ENCODE measurements at regions not wholly inside any gene's neighbourhood (a gene's known extent, or its start where the extent isn't known, plus 50 kb on each side); places are given as distances from the start of the nearest gene placed in this dataset.

- no peak overlapping the region for H3K27ac Mint-ChIP-seq (ENCODE audit: unreplicated experiment)
- no peak for DNase-seq (ENCODE audit: low spot score)
- no peaks in the 10 kb centered on the region for H3K36me3 Mint-ChIP-seq (ENCODE audit: low read depth)
These were observed 436.4 kb downstream of the PLA2G4A start for GRCh38 chr1:187264995-187265602.

GRCh38 chr1:187266051-187266450, 437.3 kb downstream of the PLA2G4A start:
- Mint-ChIP-seq H3K27ac (ENCODE audit: unreplicated experiment) (no peak overlapping the region), H3K27me3 (ENCODE audit: low read depth) (peaks cover 14% of the 10 kb centered on the region), H3K4me1 (ENCODE audit: low read depth) (no peaks in the 10 kb centered on the region), H3K36me3 (ENCODE audit: low read depth) (no peaks in the 10 kb centered on the region), H3K9me3 (ENCODE audit: low read depth) (no peaks in the 10 kb centered on the region), H3K4me3 (ENCODE audit: unreplicated experiment) (no peak overlapping the region)
- TF ChIP-seq CTCF (IDR thresholded peaks at IDR 0.05): no peak
- no peak for DNase-seq (ENCODE audit: low spot score)

More at GRCh38 chr1:187264995-187265602, 436.4 kb downstream of the PLA2G4A start:
- no peaks in the 10 kb centered on the region for H3K4me1 Mint-ChIP-seq (ENCODE audit: low read depth)
- H3K9me3 Mint-ChIP-seq (ENCODE audit: low read depth): no peaks in the 10 kb centered on the region
- no peak overlapping the region for H3K4me3 Mint-ChIP-seq (ENCODE audit: unreplicated experiment)
- peaks cover 14% of the 10 kb centered on the region for H3K27me3 Mint-ChIP-seq (ENCODE audit: low read depth)
- peak; percentile 78 for TF ChIP-seq CTCF (IDR thresholded peaks at IDR 0.05)

GRCh38 chr1:187267827-187268226, 439.1 kb downstream of the PLA2G4A start:
- no peak for DNase-seq (ENCODE audit: low spot score)
- no peak overlapping the region for H3K4me3 Mint-ChIP-seq (ENCODE audit: unreplicated experiment)
- no peak overlapping the region for H3K27ac Mint-ChIP-seq (ENCODE audit: unreplicated experiment)
- no peak for TF ChIP-seq CTCF (IDR thresholded peaks at IDR 0.05)
- no peaks in the 10 kb centered on the region for H3K36me3 Mint-ChIP-seq (ENCODE audit: low read depth)
- peaks cover 15% of the 10 kb centered on the region for H3K27me3 Mint-ChIP-seq (ENCODE audit: low read depth)
- no peaks in the 10 kb centered on the region for H3K9me3 Mint-ChIP-seq (ENCODE audit: low read depth)
- no peaks in the 10 kb centered on the region for H3K4me1 Mint-ChIP-seq (ENCODE audit: low read depth)

- Mint-ChIP-seq H3K27me3 (ENCODE audit: low read depth) (peaks cover 19% of the 10 kb centered on the region), H3K9me3 (ENCODE audit: low read depth) (no peaks in the 10 kb centered on the region), H3K27ac (ENCODE audit: unreplicated experiment) (no peak overlapping the region), H3K4me3 (ENCODE audit: unreplicated experiment) (no peak overlapping the region), H3K4me1 (ENCODE audit: low read depth) (no peaks in the 10 kb centered on the region), H3K36me3 (ENCODE audit: low read depth) (no peaks in the 10 kb centered on the region)
- no peak for DNase-seq (ENCODE audit: low spot score)
- TF ChIP-seq CTCF (IDR thresholded peaks at IDR 0.05): no peak
These were observed 441.5 kb downstream of the PLA2G4A start for GRCh38 chr1:187270256-187270655.

- Mint-ChIP-seq H3K27ac (ENCODE audit: unreplicated experiment) (no peak overlapping the region), H3K27me3 (ENCODE audit: low read depth) (peaks cover 6% of the 10 kb centered on the region), H3K4me1 (ENCODE audit: low read depth) (no peaks in the 10 kb centered on the region), H3K9me3 (ENCODE audit: low read depth) (no peaks in the 10 kb centered on the region), H3K4me3 (ENCODE audit: unreplicated experiment) (no peak overlapping the region), H3K36me3 (ENCODE audit: low read depth) (no peaks in the 10 kb centered on the region)
- TF ChIP-seq CTCF (IDR thresholded peaks at IDR 0.05): no peak
- DNase-seq (ENCODE audit: low spot score): no peak
These were observed 446.6 kb downstream of the PLA2G4A start for GRCh38 chr1:187275346-187275745.

Measured in chondrocyte (in vitro differentiated cells).